ENCODE measurements at regions not wholly inside any gene's neighbourhood (a gene's known extent, or its start where the extent isn't known, plus 50 kb on each side); places are given as distances from the start of the nearest gene placed in this dataset.

- WGBS, 2 donors: 83 to 86% methylated on average over 3 of the region's 3 CpGs
- no peak for ATAC-seq
- Histone ChIP-seq H3K4me3 (no peak overlapping the region), H3K27ac (no peak overlapping the region), H3K4me1 (peaks cover 0 to 10% (median 0%) of the 10 kb centered on the region in 9 donors), H3K36me3 (no peaks in the 10 kb centered on the region), H3K27me3 (no peaks in the 10 kb centered on the region), H3K9me3 (no peaks in the 10 kb centered on the region)
- DNase-seq: no peak
- TF ChIP-seq CTCF (IDR thresholded peaks at IDR 0.05): no peak
- intact Hi-C loops (cut with DNase I): no loop called here
These were observed 596.3 kb downstream of the PYDC2 start for GRCh38 chr3:192057261-192057660.

GRCh38 chr3:192060160-192060781 is 599.3 kb downstream of the PYDC2 start:
- DNase-seq (no peak), ATAC-seq (no peak)
- H3K27me3 ChIP-seq: no peaks in the 10 kb centered on the region
- intact Hi-C loops (cut with DNase I): no loop called here
- H3K36me3 ChIP-seq: no peaks in the 10 kb centered on the region
- H3K4me3 ChIP-seq: no peak overlapping the region
- H3K27ac ChIP-seq: no peak overlapping the region
- H3K9me3 ChIP-seq: no peaks in the 10 kb centered on the region
- WGBS, 2 donors: 69 to 82% methylated on average over 3 of the region's 3 CpGs
- no peak for TF ChIP-seq CTCF (IDR thresholded peaks at IDR 0.05)
- no peaks in the 10 kb centered on the region for H3K4me1 ChIP-seq

- ATAC-seq: no peak
- Histone ChIP-seq H3K27me3 (no peaks in the 10 kb centered on the region), H3K4me3 (no peak overlapping the region), H3K9me3 (no peaks in the 10 kb centered on the region), H3K27ac (no peak overlapping the region), H3K36me3 (no peaks in the 10 kb centered on the region), H3K4me1 (no peaks in the 10 kb centered on the region)
- intact Hi-C loops (cut with DNase I): no loop called here
- 92 to 95% methylated on average over 2 of the region's 2 CpGs for WGBS, 2 donors
- TF ChIP-seq CTCF (IDR thresholded peaks at IDR 0.05): no peak
- DNase-seq: no peak
These were observed 600.5 kb downstream of the PYDC2 start for GRCh38 chr3:192061426-192061825.

- intact Hi-C loops (cut with DNase I): no loop called here
- ATAC-seq (no peak), DNase-seq (no peak)
- H3K4me3 ChIP-seq: no peak overlapping the region
- H3K4me1 ChIP-seq: no peaks in the 10 kb centered on the region
- TF ChIP-seq CTCF (IDR thresholded peaks at IDR 0.05): no peak
- WGBS, 2 donors: 61 to 96% methylated on average over 3 of the region's 3 CpGs
- H3K27ac ChIP-seq: no peak overlapping the region
- no peaks in the 10 kb centered on the region for H3K9me3 ChIP-seq
- no peaks in the 10 kb centered on the region for H3K36me3 ChIP-seq
- no peaks in the 10 kb centered on the region for H3K27me3 ChIP-seq
These were observed 601.2 kb downstream of the PYDC2 start for GRCh38 chr3:192062186-192062585.
